ENCODE measurements at regions not wholly inside any gene's neighbourhood (a gene's known extent, or its start where the extent isn't known, plus 50 kb on each side); places are given as distances from the start of the nearest gene placed in this dataset.
A peak's percentile ranks its signal among the peaks of the same experiment; 100 is the strongest.
"Not testable (repeated sequence)": the region's sequence is repeated elsewhere in the genome, so short reads cannot be mapped to it uniquely, and the experiment has no call there.

- not testable (repeated sequence) for DNase-seq
Measured at GRCh38 chr18:8913606-8914403, 188.7 kb upstream of the NDUFV2 start.

- DNase-seq = not testable (repeated sequence)
Measured at GRCh38 chr18:8914404-8915264, 187.9 kb upstream of the NDUFV2 start.

- not testable (repeated sequence) for DNase-seq
Measured at GRCh38 chr18:8920856-8921787, 181.4 kb upstream of the NDUFV2 start.

- DNase-seq = no peak
Measured at GRCh38 chr18:8926464-8926863, 176.0 kb upstream of the NDUFV2 start.

GRCh38 chr18:8928044-8928443 is 174.5 kb upstream of the NDUFV2 start:
- DNase-seq = no peak

- no peak for DNase-seq
Measured at GRCh38 chr18:8928847-8929780, 173.4 kb upstream of the NDUFV2 start.

- peak; percentile 15 for DNase-seq
Measured at GRCh38 chr18:8930990-8931616, 171.4 kb upstream of the NDUFV2 start.

GRCh38 chr18:8932866-8933265 is 169.6 kb upstream of the NDUFV2 start:
- no peak for DNase-seq

GRCh38 chr18:8933714-8934284 is 168.7 kb upstream of the NDUFV2 start:
- DNase-seq = no peak

GRCh38 chr18:8935346-8935745 is 167.2 kb upstream of the NDUFV2 start:
- DNase-seq = not testable (repeated sequence)

GRCh38 chr18:8936619-8937018 is 165.9 kb upstream of the NDUFV2 start:
- no peak for DNase-seq

- DNase-seq = no peak
Measured at GRCh38 chr18:8937160-8938094, 165.1 kb upstream of the NDUFV2 start.

GRCh38 chr18:8938817-8939216 is 163.7 kb upstream of the NDUFV2 start:
- no peak for DNase-seq

- DNase-seq = no peak
Measured at GRCh38 chr18:8942021-8942908, 160.2 kb upstream of the NDUFV2 start.

- no peak for DNase-seq
Measured at GRCh38 chr18:8942909-8943545, 159.5 kb upstream of the NDUFV2 start.

- no peak for DNase-seq
Measured at GRCh38 chr18:8943900-8944870, 158.3 kb upstream of the NDUFV2 start.

GRCh38 chr18:8944871-8945245 is 157.6 kb upstream of the NDUFV2 start:
- DNase-seq = no peak

Data from NCI-H2171 treated with DMSO at 0.1 percent for 48 hours (cell line).